Urinary bladder (tissue), 3 donors: ENCODE measurements at regions not wholly inside any gene's neighbourhood (a gene's known extent, or its start where the extent isn't known, plus 50 kb on each side); places are given as distances from the start of the nearest gene placed in this dataset.

Experiments used
- DNase-seq: peaks from one replicate; pipeline ENCODE4 v3.0.0-alpha.2; 2015; ENCODE audit errors: extremely low spot score
- H3K27ac ChIP-seq: one replicate; pipeline ENCODE4 v1.5.1; 2013; ENCODE audit warnings: low read depth, mild to moderate bottlenecking, moderate library complexity
- H3K36me3 ChIP-seq: one replicate; pipeline ENCODE4 v1.6.1; 2013; ENCODE audit warnings: mild to moderate bottlenecking, moderate library complexity; ENCODE audit not compliant: insufficient read depth
- H3K4me1 ChIP-seq: one replicate; pipeline ENCODE4 v1.6.1; 2013; ENCODE audit warnings: mild to moderate bottlenecking, moderate library complexity; ENCODE audit not compliant: insufficient read depth
- H3K4me3 ChIP-seq: one replicate; pipeline ENCODE4 v1.5.1; 2013; ENCODE audit warnings: low read depth, low read length
- WGBS: extraction: QIAGEN DNeasy Blood & Tissue Kit; methylation state at CpG from one replicate; pipeline ENCODE4 v1.1.7; 2013; 5-methylcytosine and 5-hydroxymethylcytosine counted together
- donor health status: healthy with polysubstance abuse.
- donor health status: healthy.

GRCh38 chr10:9668411-9668810 is 1349.3 kb upstream of the CELF2 start:
- Histone ChIP-seq H3K36me3 (no peaks in the 10 kb centered on the region), H3K27ac (no peak overlapping the region), H3K4me3 (no peak overlapping the region), H3K4me1 (no peaks in the 10 kb centered on the region)
- WGBS = 90% methylated on average over 3 of the region's 3 CpGs
- DNase-seq = no peak

- DNase-seq = no peak
- Histone ChIP-seq H3K4me3 (no peak overlapping the region), H3K36me3 (no peaks in the 10 kb centered on the region), H3K27ac (no peak overlapping the region), H3K4me1 (no peaks in the 10 kb centered on the region)
- WGBS = 95% methylated on average over 3 of the region's 3 CpGs
Measured at GRCh38 chr10:9670911-9671310, 1346.8 kb upstream of the CELF2 start.

GRCh38 chr10:9681655-9682054 is 1336.0 kb upstream of the CELF2 start:
- 98% methylated on average over 2 of the region's 2 CpGs for WGBS
- no peaks in the 10 kb centered on the region for H3K36me3 ChIP-seq
- H3K4me3 ChIP-seq = no peak overlapping the region
- no peak for DNase-seq
- H3K27ac ChIP-seq = no peak overlapping the region
- no peaks in the 10 kb centered on the region for H3K4me1 ChIP-seq

GRCh38 chr10:9682802-9683201 is 1334.9 kb upstream of the CELF2 start:
- Histone ChIP-seq H3K36me3 (no peaks in the 10 kb centered on the region), H3K4me3 (no peak overlapping the region), H3K27ac (no peak overlapping the region), H3K4me1 (no peaks in the 10 kb centered on the region)
- WGBS = 23% methylated on average over 1 of the region's 1 CpG
- DNase-seq = no peak

- 96% methylated on average over 1 of the region's 1 CpG for WGBS
- DNase-seq = no peak
- Histone ChIP-seq H3K36me3 (no peaks in the 10 kb centered on the region), H3K4me1 (no peaks in the 10 kb centered on the region), H3K4me3 (no peak overlapping the region), H3K27ac (no peak overlapping the region)
Measured at GRCh38 chr10:9684186-9684585, 1333.5 kb upstream of the CELF2 start.

GRCh38 chr10:9685596-9685995 is 1332.1 kb upstream of the CELF2 start:
- no peaks in the 10 kb centered on the region for H3K36me3 ChIP-seq
- no peak for DNase-seq
- no peak overlapping the region for H3K4me3 ChIP-seq

GRCh38 chr10:9688711-9689110 is 1329.0 kb upstream of the CELF2 start:
- DNase-seq = no peak
- Histone ChIP-seq H3K36me3 (no peaks in the 10 kb centered on the region), H3K27ac (no peak overlapping the region), H3K4me1 (no peaks in the 10 kb centered on the region), H3K4me3 (no peak overlapping the region)

More at GRCh38 chr10:9685596-9685995, 1332.1 kb upstream of the CELF2 start:
- H3K4me1 ChIP-seq = no peaks in the 10 kb centered on the region
- H3K27ac ChIP-seq = no peak overlapping the region

GRCh38 chr10:9707216-9707615 is 1310.5 kb upstream of the CELF2 start:
- Histone ChIP-seq H3K4me3 (no peak overlapping the region), H3K36me3 (no peaks in the 10 kb centered on the region), H3K27ac (no peak overlapping the region), H3K4me1 (no peaks in the 10 kb centered on the region)
- WGBS = 87% methylated on average over 3 of the region's 3 CpGs
- no peak for DNase-seq

- Histone ChIP-seq H3K4me3 (no peak overlapping the region), H3K4me1 (no peaks in the 10 kb centered on the region), H3K27ac (no peak overlapping the region), H3K36me3 (no peaks in the 10 kb centered on the region)
- 86% methylated on average over 3 of the region's 3 CpGs for WGBS
- no peak for DNase-seq
Measured at GRCh38 chr10:9709849-9710248, 1307.8 kb upstream of the CELF2 start.

GRCh38 chr10:9712393-9712792 is 1305.3 kb upstream of the CELF2 start:
- no peaks in the 10 kb centered on the region for H3K36me3 ChIP-seq

GRCh38 chr10:9719246-9719645 is 1298.4 kb upstream of the CELF2 start:
- no peaks in the 10 kb centered on the region for H3K4me1 ChIP-seq
- no peak overlapping the region for H3K27ac ChIP-seq
- no peaks in the 10 kb centered on the region for H3K36me3 ChIP-seq
- H3K4me3 ChIP-seq = no peak overlapping the region
- 60% methylated on average over 2 of the region's 2 CpGs for WGBS
- no peak for DNase-seq

More at GRCh38 chr10:9712393-9712792, 1305.3 kb upstream of the CELF2 start:
- no peak overlapping the region for H3K27ac ChIP-seq
- no peak for DNase-seq
- H3K4me3 ChIP-seq = no peak overlapping the region
- no peaks in the 10 kb centered on the region for H3K4me1 ChIP-seq

GRCh38 chr10:9733766-9734165 is 1283.9 kb upstream of the CELF2 start:
- no peak overlapping the region for H3K4me3 ChIP-seq
- WGBS = 81% methylated on average over 1 of the region's 1 CpG
- no peak overlapping the region for H3K27ac ChIP-seq
- no peaks in the 10 kb centered on the region for H3K36me3 ChIP-seq
- no peaks in the 10 kb centered on the region for H3K4me1 ChIP-seq
- DNase-seq = no peak

- Histone ChIP-seq H3K4me1 (no peaks in the 10 kb centered on the region), H3K4me3 (no peak overlapping the region), H3K27ac (no peak overlapping the region), H3K36me3 (no peaks in the 10 kb centered on the region)
- DNase-seq = no peak
- 82% methylated on average over 5 of the region's 5 CpGs for whole genome bisulfite sequencing
Measured at GRCh38 chr10:9734218-9734617, 1283.5 kb upstream of the CELF2 start.

GRCh38 chr10:9735731-9736130 is 1281.9 kb upstream of the CELF2 start:
- DNase-seq = no peak
- no peaks in the 10 kb centered on the region for H3K4me1 ChIP-seq
- H3K27ac ChIP-seq = no peak overlapping the region
- H3K4me3 ChIP-seq = no peak overlapping the region
- WGBS = 96% methylated on average over 2 of the region's 2 CpGs
- no peaks in the 10 kb centered on the region for H3K36me3 ChIP-seq

- Histone ChIP-seq H3K27ac (no peak overlapping the region), H3K36me3 (no peaks in the 10 kb centered on the region), H3K4me3 (no peak overlapping the region), H3K4me1 (no peaks in the 10 kb centered on the region)
- no peak for DNase-seq
Measured at GRCh38 chr10:9743639-9744038, 1274.0 kb upstream of the CELF2 start.
